ENCODE measurements at regions not wholly inside any gene's neighbourhood (a gene's known extent, or its start where the extent isn't known, plus 50 kb on each side); places are given as distances from the start of the nearest gene placed in this dataset.

- DNase-seq (ENCODE audit: low read depth), result no peak
- TF ChIP-seq CTCF (IDR thresholded peaks at IDR 0.05; ENCODE audit: low read length, missing control alignments), result no peak
- no peak overlapping the region for H3K4me3 ChIP-seq (replicated peaks; ENCODE audit: low read depth, low read length)
These were observed 581.6 kb upstream of the CDH9 start for GRCh38 chr5:27619982-27620381.

DNA sequence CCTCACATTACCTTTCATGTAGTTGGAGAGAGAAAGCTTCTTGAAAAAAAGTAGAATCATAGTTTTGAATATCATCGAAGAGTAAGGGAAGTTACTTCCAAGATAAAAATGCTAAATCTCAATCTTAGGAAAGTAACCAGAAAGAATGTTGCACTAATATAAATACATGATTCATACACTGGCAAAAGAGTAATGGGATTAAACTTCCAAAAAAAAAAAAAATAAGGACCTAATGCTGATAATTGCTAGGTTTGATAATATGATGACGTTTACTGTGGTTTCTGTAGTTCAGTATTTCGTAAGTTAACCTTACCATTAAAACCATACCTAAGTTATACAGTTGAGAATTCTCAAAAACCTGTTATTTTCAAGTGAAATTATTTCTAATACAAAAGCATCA is 573.8 kb upstream of the CDH9 start:
- no peak overlapping the region for H3K4me3 ChIP-seq (replicated peaks; ENCODE audit: low read depth, low read length)
- DNase-seq (ENCODE audit: low read depth), result peak; percentile 55
- no peak for TF ChIP-seq CTCF (IDR thresholded peaks at IDR 0.05; ENCODE audit: low read length, missing control alignments)

DNA sequence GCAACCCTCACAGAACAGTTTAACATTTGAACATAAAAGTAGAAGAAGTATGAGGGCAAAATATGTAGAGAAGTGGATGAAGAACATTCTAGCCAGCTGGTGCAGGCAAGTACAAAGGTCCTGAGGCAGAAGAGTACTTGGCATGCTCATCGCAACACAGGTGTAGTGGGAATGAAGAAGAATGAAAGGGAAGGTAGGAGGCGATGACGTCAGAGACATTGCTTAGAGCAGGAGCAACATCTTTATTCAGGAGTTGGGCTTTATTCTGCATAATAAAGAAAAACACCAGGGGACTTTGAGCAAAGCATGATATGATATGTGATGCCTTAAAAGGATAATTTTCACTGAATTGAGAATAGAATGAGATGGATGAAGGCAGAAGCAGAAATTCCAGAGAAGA is 570.6 kb upstream of the CDH9 start:
- no peak overlapping the region for H3K4me3 ChIP-seq (replicated peaks; ENCODE audit: low read depth, low read length)
- DNase-seq (ENCODE audit: low read depth), result no peak
- TF ChIP-seq CTCF (IDR thresholded peaks at IDR 0.05; ENCODE audit: low read length, missing control alignments), result no peak

DNA sequence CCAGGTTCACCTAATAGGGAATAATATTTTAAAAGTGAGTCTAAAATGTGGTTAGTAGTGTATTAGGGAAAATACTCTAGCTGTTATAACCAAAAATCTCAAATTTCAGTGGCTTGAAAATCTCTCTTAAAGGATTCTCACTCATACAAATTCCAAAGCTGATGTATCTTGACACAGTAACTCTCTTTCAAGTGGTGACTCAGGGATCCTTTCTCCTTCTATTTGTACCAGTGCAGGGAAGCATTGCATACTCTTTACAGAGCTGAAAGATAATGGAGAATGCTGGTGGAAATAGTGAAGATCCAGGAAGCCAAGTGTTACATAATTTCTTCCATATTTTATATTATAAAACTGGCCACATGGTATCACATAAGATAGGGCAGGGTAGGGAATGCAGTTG is 560.2 kb upstream of the CDH9 start:
- no peak overlapping the region for H3K4me3 ChIP-seq (replicated peaks; ENCODE audit: low read depth, low read length)
- DNase-seq (ENCODE audit: low read depth), result peak; percentile 42

GRCh38 chr5:27594141-27594540 is 555.8 kb upstream of the CDH9 start:
- H3K4me3 ChIP-seq (replicated peaks; ENCODE audit: low read depth, low read length), result no peak overlapping the region
- no peak for TF ChIP-seq CTCF (IDR thresholded peaks at IDR 0.05; ENCODE audit: low read length, missing control alignments)
- DNase-seq (ENCODE audit: low read depth), result no peak

More for the DNA sequence above, 560.2 kb upstream of the CDH9 start:
- no peak for TF ChIP-seq CTCF (IDR thresholded peaks at IDR 0.05; ENCODE audit: low read length, missing control alignments)

DNA sequence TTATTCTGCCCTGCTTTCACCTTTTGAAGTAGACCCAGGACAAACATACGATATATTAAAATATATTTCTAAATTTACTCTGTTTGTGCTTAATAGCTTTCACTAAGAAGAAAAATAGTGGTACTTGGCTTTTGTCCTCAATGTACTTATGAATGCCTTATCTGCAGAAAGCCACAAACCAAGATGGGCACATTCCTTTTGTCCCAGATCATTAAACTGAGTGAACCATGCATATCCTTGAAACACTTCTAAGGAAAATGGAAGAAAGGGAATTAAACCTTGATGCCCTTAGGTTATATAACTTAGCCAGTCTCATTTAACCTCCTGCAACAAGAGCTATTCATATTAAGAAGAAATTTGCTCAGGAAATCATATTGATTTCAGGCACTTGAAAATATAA is 553.8 kb upstream of the CDH9 start:
- TF ChIP-seq CTCF (IDR thresholded peaks at IDR 0.05; ENCODE audit: low read length, missing control alignments), result no peak
- peak; percentile 67 for DNase-seq (ENCODE audit: low read depth)
- no peak overlapping the region for H3K4me3 ChIP-seq (replicated peaks; ENCODE audit: low read depth, low read length)

GRCh38 chr5:27590503-27590902 is 552.1 kb upstream of the CDH9 start:
- no peak for TF ChIP-seq CTCF (IDR thresholded peaks at IDR 0.05; ENCODE audit: low read length, missing control alignments)
- DNase-seq (ENCODE audit: low read depth), result no peak
- no peak overlapping the region for H3K4me3 ChIP-seq (replicated peaks; ENCODE audit: low read depth, low read length)

All from fibroblast of pulmonary artery (primary cell).